DND-41 (cell line): ENCODE measurements at regions not wholly inside any gene's neighbourhood (a gene's known extent, or its start where the extent isn't known, plus 50 kb on each side); places are given as distances from the start of the nearest gene placed in this dataset.
A peak's percentile ranks its signal among the peaks of the same experiment; 100 is the strongest.

Experiments
- ATAC-seq: fragments of 200-7000 bp; cut with Tn5 transposase; 3 replicates; pipeline ENCODE4 v1.9.1; 2021; ENCODE audit warnings: low read depth; ENCODE audit not compliant: insufficient read depth
- DNase-seq: peaks from one replicate; pipeline ENCODE4 v3.0.0-alpha.2; 2020
- H2AFZ ChIP-seq: 2 replicates; pipeline ENCODE4 v1.6.0; 2012; ENCODE audit warnings: low read depth, low read length
- H3K27ac ChIP-seq: 2 replicates; pipeline ENCODE4 v1.5.1; 2012; ENCODE audit warnings: low read length, inconsistent platforms
- H3K27me3 ChIP-seq: fragments of 200-600 bp; sonication (generic); 2 replicates; pipeline ENCODE4 v1.6.0; 2012; ENCODE audit warnings: low read length, mild to moderate bottlenecking, inconsistent platforms; ENCODE audit not compliant: insufficient read depth, poor library complexity
- H3K36me3 ChIP-seq: 2 replicates; pipeline ENCODE4 v1.5.1; 2012; ENCODE audit warnings: low read length, inconsistent platforms; ENCODE audit not compliant: insufficient read depth
- H3K4me1 ChIP-seq: 2 replicates; pipeline ENCODE4 v1.5.1; 2012; ENCODE audit warnings: mild to moderate bottlenecking, low read length; ENCODE audit not compliant: insufficient read depth
- H3K4me2 ChIP-seq: 2 replicates; pipeline ENCODE4 v1.6.0; 2012; ENCODE audit warnings: mild to moderate bottlenecking, moderate library complexity, low read length, inconsistent platforms; ENCODE audit not compliant: insufficient read depth
- H3K4me3 ChIP-seq, 2 experiments: fragments of 200-600 bp in 1 of 2; shearing (Covaris generic) in 1 of 2; 2 replicates each; pipeline ENCODE4 v1.5.1; 2012 to 2016; ENCODE audit warnings: inconsistent platforms in 2 of 2, low read length in 2 of 2, mild to moderate bottlenecking in 2 of 2, low read depth in 1 of 2, moderate library complexity in 1 of 2
- H3K79me2 ChIP-seq: 2 replicates; pipeline ENCODE4 v1.6.0; 2012; ENCODE audit warnings: low read length, inconsistent platforms; ENCODE audit not compliant: insufficient read depth
- H3K9ac ChIP-seq: 2 replicates; pipeline ENCODE4 v1.6.0; 2012; ENCODE audit warnings: low read depth, mild to moderate bottlenecking, inconsistent platforms, low read length, moderate library complexity
- H3K9me3 ChIP-seq: 2 replicates; pipeline ENCODE4 v1.5.1; 2012; ENCODE audit warnings: low read length, moderate library complexity, mild to moderate bottlenecking, inconsistent platforms; ENCODE audit not compliant: insufficient read depth, severe bottlenecking
- H4K20me1 ChIP-seq: 2 replicates; pipeline ENCODE4 v1.6.0; 2012; ENCODE audit warnings: low read length; ENCODE audit not compliant: insufficient read depth
- EZH2 ChIP-seq: IDR thresholded peaks from 3 replicates; pipeline ENCODE4 v1.6.1; 2012; ENCODE audit warnings: borderline replicate concordance, low read depth, mild to moderate bottlenecking, moderate library complexity, low read length, inconsistent platforms; ENCODE audit not compliant: severe bottlenecking
- TF ChIP-seq, protein P1 (sequence below): IDR thresholded peaks from 2 replicates; pipeline ENCODE4 v1.5.1; 2012; ENCODE audit warnings: borderline replicate concordance, low read length, moderate library complexity, mild to moderate bottlenecking; ENCODE audit not compliant: poor library complexity, severe bottlenecking; ENCODE audit errors: extremely low read depth

GRCh38 chr14:22010545-22011252 is 337.1 kb upstream of the OR4E1 start:
- TF ChIP-seq, protein P1, sequence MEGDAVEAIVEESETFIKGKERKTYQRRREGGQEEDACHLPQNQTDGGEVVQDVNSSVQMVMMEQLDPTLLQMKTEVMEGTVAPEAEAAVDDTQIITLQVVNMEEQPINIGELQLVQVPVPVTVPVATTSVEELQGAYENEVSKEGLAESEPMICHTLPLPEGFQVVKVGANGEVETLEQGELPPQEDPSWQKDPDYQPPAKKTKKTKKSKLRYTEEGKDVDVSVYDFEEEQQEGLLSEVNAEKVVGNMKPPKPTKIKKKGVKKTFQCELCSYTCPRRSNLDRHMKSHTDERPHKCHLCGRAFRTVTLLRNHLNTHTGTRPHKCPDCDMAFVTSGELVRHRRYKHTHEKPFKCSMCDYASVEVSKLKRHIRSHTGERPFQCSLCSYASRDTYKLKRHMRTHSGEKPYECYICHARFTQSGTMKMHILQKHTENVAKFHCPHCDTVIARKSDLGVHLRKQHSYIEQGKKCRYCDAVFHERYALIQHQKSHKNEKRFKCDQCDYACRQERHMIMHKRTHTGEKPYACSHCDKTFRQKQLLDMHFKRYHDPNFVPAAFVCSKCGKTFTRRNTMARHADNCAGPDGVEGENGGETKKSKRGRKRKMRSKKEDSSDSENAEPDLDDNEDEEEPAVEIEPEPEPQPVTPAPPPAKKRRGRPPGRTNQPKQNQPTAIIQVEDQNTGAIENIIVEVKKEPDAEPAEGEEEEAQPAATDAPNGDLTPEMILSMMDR, result no peak
- no peak for TF ChIP-seq EZH2
- DNase-seq (no peak), ATAC-seq (no peak)
- Histone ChIP-seq H3K27ac (no peak overlapping the region), H3K4me1 (no peaks in the 10 kb centered on the region), H3K4me3 (no peak overlapping the region), H3K9ac (no peak overlapping the region), H3K79me2 (no peaks in the 10 kb centered on the region), H3K9me3 (no peaks in the 10 kb centered on the region), H3K4me2 (no peak overlapping the region), H4K20me1 (no peaks in the 10 kb centered on the region; the same call in none of the 2 replicates), H2AFZ (no peak overlapping the region), H3K27me3 (peaks cover 23% of the 10 kb centered on the region), H3K36me3 (no peaks in the 10 kb centered on the region)

GRCh38 chr14:22008766-22009165 is 335.1 kb upstream of the OR4E1 start:
- H4K20me1 ChIP-seq, result no peaks in the 10 kb centered on the region; the same call in none of the 2 replicates
- H3K4me3 ChIP-seq, result no peak overlapping the region
- H3K9me3 ChIP-seq, result no peaks in the 10 kb centered on the region
- no peak overlapping the region for H2AFZ ChIP-seq
- H3K4me1 ChIP-seq, result no peaks in the 10 kb centered on the region
- no peaks in the 10 kb centered on the region for H3K36me3 ChIP-seq
- H3K4me2 ChIP-seq, result no peak overlapping the region
- H3K79me2 ChIP-seq, result no peaks in the 10 kb centered on the region
- H3K27me3 ChIP-seq, result peaks cover 23% of the 10 kb centered on the region
- no peak overlapping the region for H3K9ac ChIP-seq
- H3K27ac ChIP-seq, result no peak overlapping the region
- ATAC-seq, result no peak
- no peak for TF ChIP-seq EZH2
- TF ChIP-seq, protein P1, result no peak
- no peak for DNase-seq

DNA sequence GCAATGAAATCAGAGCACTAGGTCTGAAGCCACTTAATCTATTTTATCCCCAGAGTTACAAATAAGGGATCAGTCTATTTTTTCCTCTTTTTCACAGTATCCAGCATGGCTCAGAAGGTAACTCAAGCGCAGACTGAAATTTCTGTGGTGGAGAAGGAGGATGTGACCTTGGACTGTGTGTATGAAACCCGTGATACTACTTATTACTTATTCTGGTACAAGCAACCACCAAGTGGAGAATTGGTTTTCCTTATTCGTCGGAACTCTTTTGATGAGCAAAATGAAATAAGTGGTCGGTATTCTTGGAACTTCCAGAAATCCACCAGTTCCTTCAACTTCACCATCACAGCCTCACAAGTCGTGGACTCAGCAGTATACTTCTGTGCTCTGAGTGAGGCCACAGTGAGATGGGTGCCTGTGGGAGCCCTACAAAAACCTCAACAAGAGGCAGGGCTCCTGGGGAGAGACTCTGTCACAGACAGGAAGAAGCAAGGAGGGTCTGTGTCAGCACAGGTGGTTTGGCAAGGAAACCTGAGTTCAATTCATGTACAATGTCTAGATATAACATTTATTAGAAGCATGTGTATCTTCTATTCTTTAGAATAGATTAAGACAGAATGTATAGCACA is 334.3 kb upstream of the OR4E1 start:
- H3K36me3 ChIP-seq, result no peaks in the 10 kb centered on the region
- DNase-seq, result no peak
- H3K27me3 ChIP-seq, result peaks cover 23% of the 10 kb centered on the region
- TF ChIP-seq, protein P1, result no peak
- TF ChIP-seq EZH2, result no peak
- no peaks in the 10 kb centered on the region for H3K4me1 ChIP-seq
- H3K9ac ChIP-seq, result no peak overlapping the region
- H3K79me2 ChIP-seq, result no peaks in the 10 kb centered on the region
- H3K4me3 ChIP-seq, result no peak overlapping the region
- no peak overlapping the region for H3K27ac ChIP-seq
- H3K9me3 ChIP-seq, result no peaks in the 10 kb centered on the region
- H4K20me1 ChIP-seq, result no peaks in the 10 kb centered on the region; the same call in none of the 2 replicates
- no peak overlapping the region for H2AFZ ChIP-seq
- no peak overlapping the region for H3K4me2 ChIP-seq
- peak; percentile 44; the same call in 2 of the 3 replicates for ATAC-seq
